Transverse colon (tissue), 3 donors: ENCODE measurements at regions not wholly inside any gene's neighbourhood (a gene's known extent, or its start where the extent isn't known, plus 50 kb on each side); places are given as distances from the start of the nearest gene placed in this dataset.

Experiments
- POLR2A ChIP-seq: fragments of 450-650 bp; IDR thresholded peaks from one replicate; pipeline ENCODE4 v1.6.1; 2016; ENCODE audit warnings: antibody characterized with exemption, mild to moderate bottlenecking, moderate library complexity
- TF ChIP-seq, protein P1 (sequence below), 5 experiments: fragments of 200-600 bp in 3 of 5; fragments of 450-650 bp in 2 of 5; sonication (generic) in 3 of 5; IDR thresholded peaks; 1 replicate in 2 of 5; 2 replicates in 3 of 5; pipeline ENCODE4 v1.5.1; 2016 to 2017; ENCODE audit warnings: antibody characterized with exemption in 5 of 5, inconsistent platforms in 3 of 5, mild to moderate bottlenecking in 2 of 5, moderate library complexity in 1 of 5

DNA sequence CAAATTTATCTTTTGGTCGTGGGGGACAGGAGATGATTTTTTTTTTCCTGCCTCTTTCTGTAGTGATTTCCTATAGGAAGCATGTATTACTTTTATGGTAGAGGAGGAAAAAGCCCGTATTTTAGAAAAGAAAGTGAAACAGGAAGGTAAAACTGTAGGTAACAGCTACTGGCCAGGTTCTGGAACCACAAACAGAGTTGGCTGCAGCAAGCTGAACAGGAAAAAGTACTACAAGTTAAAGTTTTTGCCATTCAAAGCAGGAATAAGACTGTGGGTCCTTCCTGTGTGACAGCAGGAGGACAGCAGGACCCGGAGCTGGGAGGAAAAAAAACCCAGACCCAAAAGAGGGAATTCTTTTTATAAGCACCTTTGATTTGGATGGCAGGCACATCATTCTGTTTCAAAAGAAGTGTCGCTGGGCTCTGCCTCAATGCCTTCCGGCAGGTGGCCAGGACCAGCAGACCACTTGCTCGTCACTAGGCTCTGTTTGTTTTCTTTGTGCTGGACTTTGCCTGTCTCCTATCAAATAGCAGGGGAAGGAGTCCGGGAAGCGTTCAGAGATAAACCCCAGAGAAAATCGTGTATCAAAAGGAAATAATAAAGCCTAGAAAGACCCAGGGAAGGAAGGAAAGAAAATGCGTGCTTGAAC is 277.9 kb downstream of the ADGRA3 start:
- TF ChIP-seq, protein P1, sequence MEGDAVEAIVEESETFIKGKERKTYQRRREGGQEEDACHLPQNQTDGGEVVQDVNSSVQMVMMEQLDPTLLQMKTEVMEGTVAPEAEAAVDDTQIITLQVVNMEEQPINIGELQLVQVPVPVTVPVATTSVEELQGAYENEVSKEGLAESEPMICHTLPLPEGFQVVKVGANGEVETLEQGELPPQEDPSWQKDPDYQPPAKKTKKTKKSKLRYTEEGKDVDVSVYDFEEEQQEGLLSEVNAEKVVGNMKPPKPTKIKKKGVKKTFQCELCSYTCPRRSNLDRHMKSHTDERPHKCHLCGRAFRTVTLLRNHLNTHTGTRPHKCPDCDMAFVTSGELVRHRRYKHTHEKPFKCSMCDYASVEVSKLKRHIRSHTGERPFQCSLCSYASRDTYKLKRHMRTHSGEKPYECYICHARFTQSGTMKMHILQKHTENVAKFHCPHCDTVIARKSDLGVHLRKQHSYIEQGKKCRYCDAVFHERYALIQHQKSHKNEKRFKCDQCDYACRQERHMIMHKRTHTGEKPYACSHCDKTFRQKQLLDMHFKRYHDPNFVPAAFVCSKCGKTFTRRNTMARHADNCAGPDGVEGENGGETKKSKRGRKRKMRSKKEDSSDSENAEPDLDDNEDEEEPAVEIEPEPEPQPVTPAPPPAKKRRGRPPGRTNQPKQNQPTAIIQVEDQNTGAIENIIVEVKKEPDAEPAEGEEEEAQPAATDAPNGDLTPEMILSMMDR (IDR thresholded peaks at IDR 0.05): peak in 1 of 5 experiments; percentile 31
- no peak for TF ChIP-seq POLR2A
